ENCODE measurements at regions not wholly inside any gene's neighbourhood (a gene's known extent, or its start where the extent isn't known, plus 50 kb on each side); places are given as distances from the start of the nearest gene placed in this dataset.

- Histone ChIP-seq H3K79me2 (ENCODE audit: low read depth) (no peaks in the 10 kb centered on the region), H3F3A (ENCODE audit: low read depth) (no peaks in the 10 kb centered on the region), H3K4me2 (no peak overlapping the region), H3K36me3 (no peaks in the 10 kb centered on the region), H3K27ac (no peak overlapping the region), H2AFZ (replicated peaks) (no peak overlapping the region), H4K20me1 (ENCODE audit: low read depth) (no peaks in the 10 kb centered on the region), H3K9ac (no peak overlapping the region), H3K4me3 (no peak overlapping the region), H3K27me3 (no peaks in the 10 kb centered on the region), H3K9me3 (ENCODE audit: low read depth) (no peaks in the 10 kb centered on the region), H3K4me1 (no peaks in the 10 kb centered on the region)
- no peak overlapping the region for H3K4me3 Mint-ChIP-seq
- TF ChIP-seq CTCF (IDR thresholded peaks at IDR 0.05) (no peak), EZH2phosphoT487 (IDR thresholded peaks at IDR 0.05) (no peak)
- H3K36me3 Mint-ChIP-seq = no peaks in the 10 kb centered on the region
- no peak for DNase-seq (ENCODE audit: low spot score)
- H3K27ac Mint-ChIP-seq = no peak overlapping the region
- H3K4me1 Mint-ChIP-seq = peaks cover 5% of the 10 kb centered on the region
- peaks cover 2% of the 10 kb centered on the region for H3K27me3 Mint-ChIP-seq (ENCODE audit: insufficient read depth, low read depth)
- H3K9me3 Mint-ChIP-seq = peaks cover 2% of the 10 kb centered on the region
Measured at GRCh38 chr18:75836516-75836915, 409.0 kb upstream of the SMIM21 start.

GRCh38 chr18:75831960-75832359, 404.5 kb upstream of the SMIM21 start:
- Histone ChIP-seq H2AFZ (replicated peaks) (no peak overlapping the region), H3K36me3 (no peaks in the 10 kb centered on the region), H3K79me2 (ENCODE audit: low read depth) (no peaks in the 10 kb centered on the region), H3K4me2 (no peak overlapping the region), H3F3A (ENCODE audit: low read depth) (no peaks in the 10 kb centered on the region), H3K4me1 (peaks cover 5% of the 10 kb centered on the region), H3K9me3 (ENCODE audit: low read depth) (no peaks in the 10 kb centered on the region), H4K20me1 (ENCODE audit: low read depth) (no peaks in the 10 kb centered on the region), H3K9ac (no peak overlapping the region), H3K27me3 (no peaks in the 10 kb centered on the region), H3K27ac (no peak overlapping the region), H3K4me3 (no peak overlapping the region)
- Mint-ChIP-seq H3K27me3 (ENCODE audit: insufficient read depth, low read depth) (peaks cover 2% of the 10 kb centered on the region), H3K4me1 (peaks cover 32% of the 10 kb centered on the region), H3K36me3 (no peaks in the 10 kb centered on the region), H3K9me3 (peaks cover 2% of the 10 kb centered on the region), H3K4me3 (no peak overlapping the region), H3K27ac (no peak overlapping the region)
- DNase-seq (ENCODE audit: low spot score) = no peak
- TF ChIP-seq CTCF (IDR thresholded peaks at IDR 0.05) (no peak), EZH2 (IDR thresholded peaks at IDR 0.05) (no peak), EZH2phosphoT487 (IDR thresholded peaks at IDR 0.05) (no peak)

GRCh38 chr18:75830828-75831227, 403.3 kb upstream of the SMIM21 start:
- Histone ChIP-seq H2AFZ (replicated peaks) (no peak overlapping the region), H3K79me2 (ENCODE audit: low read depth) (no peaks in the 10 kb centered on the region), H3K9me3 (ENCODE audit: low read depth) (no peaks in the 10 kb centered on the region), H3K27me3 (no peaks in the 10 kb centered on the region), H3K4me3 (no peak overlapping the region), H3K9ac (no peak overlapping the region), H3K36me3 (no peaks in the 10 kb centered on the region), H4K20me1 (ENCODE audit: low read depth) (no peaks in the 10 kb centered on the region), H3K27ac (no peak overlapping the region), H3K4me1 (peaks cover 5% of the 10 kb centered on the region), H3F3A (ENCODE audit: low read depth) (no peaks in the 10 kb centered on the region), H3K4me2 (no peak overlapping the region)
- H3K27me3 Mint-ChIP-seq (ENCODE audit: insufficient read depth, low read depth) = peaks cover 2% of the 10 kb centered on the region
- no peaks in the 10 kb centered on the region for H3K36me3 Mint-ChIP-seq
- H3K4me1 Mint-ChIP-seq = peaks cover 32% of the 10 kb centered on the region
- H3K27ac Mint-ChIP-seq = peak overlapping the region; percentile 43
- H3K9me3 Mint-ChIP-seq = peaks cover 2% of the 10 kb centered on the region
- no peak for DNase-seq (ENCODE audit: low spot score)
- H3K4me3 Mint-ChIP-seq = no peak overlapping the region
- TF ChIP-seq EZH2 (IDR thresholded peaks at IDR 0.05) (no peak), CTCF (IDR thresholded peaks at IDR 0.05) (no peak), EZH2phosphoT487 (IDR thresholded peaks at IDR 0.05) (no peak)

GRCh38 chr18:75829091-75829490, 401.6 kb upstream of the SMIM21 start:
- H3K27ac ChIP-seq = no peak overlapping the region
- no peak for DNase-seq (ENCODE audit: low spot score)
- H3K9ac ChIP-seq = no peak overlapping the region
- TF ChIP-seq EZH2phosphoT487 (IDR thresholded peaks at IDR 0.05) (no peak), CTCF (IDR thresholded peaks at IDR 0.05) (no peak), EZH2 (IDR thresholded peaks at IDR 0.05) (no peak)
- H3K79me2 ChIP-seq (ENCODE audit: low read depth) = no peaks in the 10 kb centered on the region
- Mint-ChIP-seq H3K27ac (no peak overlapping the region), H3K27me3 (ENCODE audit: insufficient read depth, low read depth) (peaks cover 2% of the 10 kb centered on the region), H3K9me3 (peaks cover 2% of the 10 kb centered on the region), H3K36me3 (no peaks in the 10 kb centered on the region), H3K4me3 (no peak overlapping the region), H3K4me1 (peaks cover 27% of the 10 kb centered on the region)
- no peaks in the 10 kb centered on the region for H3K36me3 ChIP-seq
- no peak overlapping the region for H3K4me2 ChIP-seq
- H4K20me1 ChIP-seq (ENCODE audit: low read depth) = no peaks in the 10 kb centered on the region
- H3K9me3 ChIP-seq (ENCODE audit: low read depth) = no peaks in the 10 kb centered on the region
- H3K27me3 ChIP-seq = no peaks in the 10 kb centered on the region
- H3K4me1 ChIP-seq = peaks cover 5% of the 10 kb centered on the region
- H3K4me3 ChIP-seq = no peak overlapping the region
- no peaks in the 10 kb centered on the region for H3F3A ChIP-seq (ENCODE audit: low read depth)
- H2AFZ ChIP-seq (replicated peaks) = no peak overlapping the region
